HCT116 (cell line): ENCODE measurements at regions not wholly inside any gene's neighbourhood (a gene's known extent, or its start where the extent isn't known, plus 50 kb on each side); places are given as distances from the start of the nearest gene placed in this dataset.
"Not testable (repeated sequence)": the region's sequence is repeated elsewhere in the genome, so short reads cannot be mapped to it uniquely, and the experiment has no call there.

Source experiments
- ATAC-seq: fragments of 200-7000 bp; cut with Tn5 transposase; 2 replicates; pipeline ENCODE4 v1.9.1; 2020; ENCODE audit warnings: mild to moderate bottlenecking, moderate library complexity
- BruUV-seq: library from RNA; stranded (reverse); fragments of 400-500 nt; replicated peaks from 2 replicates; lab custom pipeline; 2021; lab: Mats Ljungman, UMichigan
- CTCF ChIA-PET: fragments of 300-600 bp; sonication (Branson Sonifier 250); formaldehyde crosslinking; loops from one replicate; lab custom pipeline; 2021; ENCODE audit warnings: antibody characterized with exemption; lab: Charles Lee
- POLR2A ChIA-PET: fragments of 300-600, 350-600 bp; sonication (Branson Sonifier 250); formaldehyde crosslinking; loops from one replicate; lab custom pipeline; 2021; ENCODE audit warnings: antibody characterized with exemption; lab: Charles Lee
- RAD21 ChIA-PET, 2 experiments: fragments of 300-600 bp; sonication (Branson Sonifier 250); formaldehyde crosslinking; loops; one replicate each; lab custom pipeline; 2023; ENCODE audit warnings: low total read pairs in 2 of 2; ENCODE audit not compliant: uncharacterized antibody in 2 of 2, unreplicated experiment in 2 of 2, low non-redundant PET in 1 of 2; lab: Charles Lee
- DNase-seq: peaks from one replicate; pipeline ENCODE4 v3.0.0-alpha.2; 2010; ENCODE audit warnings: low read depth, low spot score
- H2AFZ ChIP-seq: fragments of 200-600 bp; shearing (Covaris generic), sonication (generic); 2 replicates; pipeline ENCODE4 v1.6.1; 2017; ENCODE audit warnings: low read depth, mixed run types, mixed read lengths, antibody characterized with exemption, low read length; ENCODE audit not compliant: poor library complexity, severe bottlenecking
- H3K27ac ChIP-seq: 2 replicates; pipeline ENCODE4 v1.5.1; 2012; ENCODE audit warnings: low read depth, low read length
- H3K27me3 ChIP-seq: fragments of 200-600 bp; sonication (generic); 2 replicates; pipeline ENCODE4 v1.6.1; 2016; ENCODE audit warnings: mixed run types, low read length, mixed read lengths; ENCODE audit not compliant: insufficient read depth
- H3K36me3 ChIP-seq, 2 experiments: fragments of 200-500 bp in 1 of 2; fragments of 200-600 bp in 1 of 2; sonication (Bioruptor generic) in 1 of 2; sonication (generic) in 1 of 2; 2 replicates each; pipeline versions ENCODE4 v1.5.1 to v1.6.1; 2014 to 2016; ENCODE audit warnings: low read length in 2 of 2, inconsistent platforms in 1 of 2, mixed read lengths in 1 of 2, mixed run types in 1 of 2; ENCODE audit not compliant: insufficient read depth in 2 of 2, control insufficient read depth in 1 of 2
- H3K4me1 ChIP-seq, 2 experiments: fragments of 200-600 bp in 1 of 2; sonication (generic) in 1 of 2; 2 replicates each; pipeline versions ENCODE4 v1.5.1 to v1.6.1; 2012 to 2017; ENCODE audit warnings: low read length in 2 of 2, inconsistent platforms in 1 of 2, mild to moderate bottlenecking in 1 of 2, mixed read lengths in 1 of 2, mixed run types in 1 of 2, moderate library complexity in 1 of 2; ENCODE audit not compliant: insufficient read depth in 2 of 2, control insufficient read depth in 1 of 2
- H3K4me2 ChIP-seq: fragments of 200-600 bp; sonication (generic); 2 replicates; pipeline ENCODE4 v1.6.1; 2017; ENCODE audit warnings: mixed run types, low read length, mixed read lengths
- H3K4me3 ChIP-seq, 2 experiments: fragments of 200-600 bp in 1 of 2; sonication (generic) in 1 of 2; replicated peaks in 1 of 2; 2 replicates each; pipeline ENCODE4 v1.5.1; 2011 to 2016; ENCODE audit warnings: low read length in 2 of 2, control low read depth in 1 of 2, low read depth in 1 of 2, mild to moderate bottlenecking in 1 of 2, mixed read lengths in 1 of 2, mixed run types in 1 of 2
- H3K79me2 ChIP-seq: fragments of 200-600 bp; sonication (generic); 2 replicates; pipeline ENCODE4 v1.6.1; 2017; ENCODE audit warnings: mild to moderate bottlenecking, mixed run types, low read length, moderate library complexity, mixed read lengths; ENCODE audit not compliant: insufficient read depth
- H3K9ac ChIP-seq: fragments of 200-600 bp; sonication (generic); 2 replicates; pipeline ENCODE4 v1.6.1; 2016; ENCODE audit warnings: low read length, mixed read lengths
- H3K9me2 ChIP-seq: fragments of 200-600 bp; sonication (generic), shearing (Covaris generic); 2 replicates; pipeline ENCODE4 v1.6.1; 2017; ENCODE audit warnings: mixed run types, mild to moderate bottlenecking, moderate library complexity; ENCODE audit not compliant: insufficient read depth
- H3K9me3 ChIP-seq, 2 experiments: fragments of 200-500 bp in 1 of 2; fragments of 200-600 bp in 1 of 2; sonication (Bioruptor generic) in 1 of 2; sonication (generic) in 1 of 2; 2 replicates each; pipeline ENCODE4 v1.6.1; 2014 to 2017; ENCODE audit warnings: low read length in 2 of 2, mixed read lengths in 2 of 2, inconsistent platforms in 1 of 2, low read depth in 1 of 2, mild to moderate bottlenecking in 1 of 2, mixed run types in 1 of 2, moderate library complexity in 1 of 2; ENCODE audit not compliant: control insufficient read depth in 1 of 2, insufficient read depth in 1 of 2
- H4K20me1 ChIP-seq: fragments of 200-600 bp; sonication (generic), shearing (Covaris generic); 2 replicates; pipeline ENCODE4 v1.6.1; 2017; ENCODE audit warnings: mixed run types, mild to moderate bottlenecking, moderate library complexity; ENCODE audit not compliant: insufficient read depth
- EGR1 ChIP-seq: IDR thresholded peaks from 2 replicates; pipeline ENCODE4 v1.6.1; 2012; ENCODE audit warnings: low read depth
- ELF1 ChIP-seq: IDR thresholded peaks from 2 replicates; pipeline ENCODE4 v1.6.1; 2012; ENCODE audit warnings: low read depth, borderline replicate concordance
- EZH2 ChIP-seq: fragments of 200-600 bp; sonication (generic); IDR thresholded peaks from 2 replicates; pipeline ENCODE4 v1.6.1; 2017; ENCODE audit warnings: antibody characterized with exemption, mixed run types
- JUND ChIP-seq: IDR thresholded peaks from 2 replicates; pipeline ENCODE4 v1.6.1; 2012
- SP1 ChIP-seq: IDR thresholded peaks from 2 replicates; pipeline ENCODE4 v1.6.1; 2012; ENCODE audit warnings: low read depth
- SRF ChIP-seq: IDR thresholded peaks from 2 replicates; pipeline ENCODE4 v1.6.1; 2012; ENCODE audit warnings: low read depth
- TCF7L2 ChIP-seq: IDR thresholded peaks from 2 replicates; pipeline ENCODE4 v1.7.0; 2011; ENCODE audit warnings: borderline replicate concordance, inconsistent platforms; ENCODE audit not compliant: insufficient read depth, insufficient read length; ENCODE audit errors: extremely low read depth
- YY1 ChIP-seq: IDR thresholded peaks from 2 replicates; pipeline ENCODE4 v1.6.1; 2011; ENCODE audit warnings: low read length, low read depth, moderate library complexity, mild to moderate bottlenecking; ENCODE audit not compliant: insufficient replicate concordance; ENCODE audit errors: extremely low read depth
- ZBTB33 ChIP-seq: IDR thresholded peaks from 2 replicates; pipeline ENCODE4 v1.6.1; 2011; ENCODE audit warnings: mild to moderate bottlenecking, low read length, moderate library complexity; ENCODE audit not compliant: insufficient replicate concordance; ENCODE audit errors: extremely low read depth
- ZNF274 ChIP-seq: fragments of 200-500 bp; sonication (Bioruptor generic); IDR thresholded peaks from 2 replicates; pipeline ENCODE4 v1.6.1; 2014; ENCODE audit warnings: mild to moderate bottlenecking, low read depth, low read length, inconsistent platforms
- intact Hi-C: fragments of 100-400 bp; cut with micrococcal nuclease; formaldehyde crosslinking; loops from 2 replicates; pipeline ENCODE4 v1.10.0; 2022

- Histone ChIP-seq H3K4me3 (no peak overlapping the region), H2AFZ (no peak overlapping the region)
- POLR2A ChIA-PET = no interaction called here
These were observed 602.6 kb downstream of the PYDC2 start for GRCh38 chr3:192063570-192063969.

GRCh38 chr3:192064959-192065358 is 604.0 kb downstream of the PYDC2 start:
- H3K4me3 ChIP-seq = no peak overlapping the region
- no peaks in the 10 kb centered on the region for H3K4me1 ChIP-seq
- BruUV-seq = no TSS peak
- POLR2A ChIA-PET = no interaction called here
- no peaks in the 10 kb centered on the region for H3K27me3 ChIP-seq
- no peaks in the 10 kb centered on the region for H3K79me2 ChIP-seq
- H3K4me2 ChIP-seq = no peak overlapping the region
- TF ChIP-seq SP1 (no peak), SRF (no peak)
- TF ChIP-seq, all 23 proteins: peak for 0
- Histone ChIP-seq H2AFZ (no peak overlapping the region), H4K20me1 (no peaks in the 10 kb centered on the region), H3K9me3 (no peaks in the 10 kb centered on the region), H3K9me2 (no peaks in the 10 kb centered on the region), H3K27ac (no peak overlapping the region), H3K9ac (no peak overlapping the region), H3K36me3 (no peaks in the 10 kb centered on the region)
- ATAC-seq = no peak
- ChIA-PET CTCF (no interaction called here), RAD21 (no interaction called here)
- intact Hi-C loops = no loop called here
- DNase-seq = no peak

More at GRCh38 chr3:192063570-192063969, 602.6 kb downstream of the PYDC2 start:
- no peaks in the 10 kb centered on the region for H4K20me1 ChIP-seq
- no peaks in the 10 kb centered on the region for H3K4me1 ChIP-seq
- TF ChIP-seq YY1 = no peak
- no peak for TF ChIP-seq JUND
- no peak for TF ChIP-seq ZBTB33
- no peak for TF ChIP-seq TCF7L2
- no peak for TF ChIP-seq EZH2
- TF ChIP-seq SP1 = no peak
- no peak for TF ChIP-seq EGR1
- TF ChIP-seq ELF1 = no peak
- TF ChIP-seq ZNF274 = no peak
- no peaks in the 10 kb centered on the region for H3K36me3 ChIP-seq
- BruUV-seq = no TSS peak
- RAD21 ChIA-PET = no interaction called here
- H3K27me3 ChIP-seq = no peaks in the 10 kb centered on the region
- H3K79me2 ChIP-seq = no peaks in the 10 kb centered on the region
- intact Hi-C loops = no loop called here
- ATAC-seq (no peak), DNase-seq (no peak)
- H3K9ac ChIP-seq = no peak overlapping the region
- no peak overlapping the region for H3K4me2 ChIP-seq
- H3K9me3 ChIP-seq = no peaks in the 10 kb centered on the region
- H3K9me2 ChIP-seq = no peaks in the 10 kb centered on the region
- CTCF ChIA-PET = no interaction called here
- H3K27ac ChIP-seq = no peak overlapping the region

GRCh38 chr3:192066253-192066652 is 605.3 kb downstream of the PYDC2 start:
- H3K79me2 ChIP-seq, H3K27ac ChIP-seq, H3K4me1 ChIP-seq, H3K36me3 ChIP-seq, H2AFZ ChIP-seq, DNase-seq, CTCF ChIA-PET, POLR2A ChIA-PET, RAD21 ChIA-PET, intact Hi-C loops, H4K20me1 ChIP-seq, H3K9me2 ChIP-seq, H3K9ac ChIP-seq, H3K9me3 ChIP-seq, BruUV-seq, H3K27me3 ChIP-seq, H3K4me3 ChIP-seq, ATAC-seq, H3K4me2 ChIP-seq: not testable (repeated sequence)
